Nephron (organoid): ENCODE measurements at regions not wholly inside any gene's neighbourhood (a gene's known extent, or its start where the extent isn't known, plus 50 kb on each side); places are given as distances from the start of the nearest gene placed in this dataset.
"Not testable (repeated sequence)": the region's sequence is repeated elsewhere in the genome, so short reads cannot be mapped to it uniquely, and the experiment has no call there.

ENCODE experiments used
- H3K27ac Mint-ChIP-seq, 3 experiments: 2 replicates each; pipeline ENCODE4 v1.8.0; 2020; ENCODE audit warnings: mixed read lengths in 3 of 3, mild to moderate bottlenecking in 2 of 3, moderate library complexity in 1 of 3
- H3K27me3 Mint-ChIP-seq: 2 replicates; pipeline ENCODE4 v1.8.0; 2021; ENCODE audit warnings: low read depth, mild to moderate bottlenecking, moderate library complexity, mixed read lengths
- H3K36me3 Mint-ChIP-seq: 2 replicates; pipeline ENCODE4 v1.8.0; 2020; ENCODE audit warnings: low read depth, mixed read lengths
- H3K4me1 Mint-ChIP-seq: 2 replicates; pipeline ENCODE4 v1.8.0; 2020; ENCODE audit warnings: mixed read lengths
- H3K4me3 Mint-ChIP-seq, 3 experiments: 2 replicates each; pipeline ENCODE4 v1.8.0; 2020; ENCODE audit warnings: mild to moderate bottlenecking in 3 of 3, mixed read lengths in 3 of 3, moderate library complexity in 2 of 3
- H3K9me3 Mint-ChIP-seq: 2 replicates; pipeline ENCODE4 v1.8.0; 2020; ENCODE audit warnings: mixed read lengths
- TF ChIP-seq, protein P1 (sequence below), 3 experiments: fragments of 200-600 bp; sonication (generic); IDR thresholded peaks; one replicate each; pipeline ENCODE4 v1.5.0; 2021; ENCODE audit warnings: antibody characterized with exemption in 3 of 3; ENCODE audit not compliant: unreplicated experiment in 3 of 3

GRCh38 chr19:5285955-5286354, 54.7 kb downstream of the PTPRS start:
- Mint-ChIP-seq H3K4me1 (peaks cover 16% of the 10 kb centered on the region), H3K27me3 (no peaks in the 10 kb centered on the region), H3K9me3 (no peaks in the 10 kb centered on the region), H3K4me3 (no peak overlapping the region), H3K36me3 (peaks cover 40% of the 10 kb centered on the region), H3K27ac (no peak overlapping the region)
- TF ChIP-seq, protein P1, sequence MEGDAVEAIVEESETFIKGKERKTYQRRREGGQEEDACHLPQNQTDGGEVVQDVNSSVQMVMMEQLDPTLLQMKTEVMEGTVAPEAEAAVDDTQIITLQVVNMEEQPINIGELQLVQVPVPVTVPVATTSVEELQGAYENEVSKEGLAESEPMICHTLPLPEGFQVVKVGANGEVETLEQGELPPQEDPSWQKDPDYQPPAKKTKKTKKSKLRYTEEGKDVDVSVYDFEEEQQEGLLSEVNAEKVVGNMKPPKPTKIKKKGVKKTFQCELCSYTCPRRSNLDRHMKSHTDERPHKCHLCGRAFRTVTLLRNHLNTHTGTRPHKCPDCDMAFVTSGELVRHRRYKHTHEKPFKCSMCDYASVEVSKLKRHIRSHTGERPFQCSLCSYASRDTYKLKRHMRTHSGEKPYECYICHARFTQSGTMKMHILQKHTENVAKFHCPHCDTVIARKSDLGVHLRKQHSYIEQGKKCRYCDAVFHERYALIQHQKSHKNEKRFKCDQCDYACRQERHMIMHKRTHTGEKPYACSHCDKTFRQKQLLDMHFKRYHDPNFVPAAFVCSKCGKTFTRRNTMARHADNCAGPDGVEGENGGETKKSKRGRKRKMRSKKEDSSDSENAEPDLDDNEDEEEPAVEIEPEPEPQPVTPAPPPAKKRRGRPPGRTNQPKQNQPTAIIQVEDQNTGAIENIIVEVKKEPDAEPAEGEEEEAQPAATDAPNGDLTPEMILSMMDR (IDR thresholded peaks at IDR 0.05; ENCODE audit: unreplicated experiment in 3 of 3), result no peak

- TF ChIP-seq, protein P1 (IDR thresholded peaks at IDR 0.05; ENCODE audit: unreplicated experiment in 3 of 3), result no peak
- H3K27me3 Mint-ChIP-seq, result no peaks in the 10 kb centered on the region
- no peak overlapping the region for H3K27ac Mint-ChIP-seq
- H3K36me3 Mint-ChIP-seq, result peaks cover 40% of the 10 kb centered on the region
- no peaks in the 10 kb centered on the region for H3K9me3 Mint-ChIP-seq
- H3K4me3 Mint-ChIP-seq, result no peak overlapping the region
- peaks cover 16% of the 10 kb centered on the region for H3K4me1 Mint-ChIP-seq
Observed at GRCh38 chr19:5285311-5285710, 55.3 kb downstream of the PTPRS start.

DNA sequence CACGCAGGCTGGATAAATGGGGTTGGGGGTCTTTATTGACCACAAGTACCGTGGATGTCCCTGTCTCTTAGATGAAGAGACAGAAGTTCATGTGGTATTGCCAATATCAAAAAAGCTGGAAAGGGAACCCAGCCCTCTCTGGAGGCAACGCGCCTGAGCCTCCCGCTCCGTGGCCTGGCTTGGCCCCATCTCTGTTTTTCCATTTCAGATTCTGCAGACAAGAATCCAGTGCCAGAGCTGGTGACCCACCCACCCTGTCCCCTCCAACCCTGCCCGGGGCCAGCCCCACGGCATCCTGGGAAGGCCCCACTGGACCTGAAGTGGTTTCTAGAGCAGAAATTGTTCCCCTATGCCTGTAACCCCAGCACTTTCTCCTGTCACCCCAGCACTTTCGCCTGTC, 57.7 kb downstream of the PTPRS start:
- H3K4me3 Mint-ChIP-seq, result no peak overlapping the region

DNA sequence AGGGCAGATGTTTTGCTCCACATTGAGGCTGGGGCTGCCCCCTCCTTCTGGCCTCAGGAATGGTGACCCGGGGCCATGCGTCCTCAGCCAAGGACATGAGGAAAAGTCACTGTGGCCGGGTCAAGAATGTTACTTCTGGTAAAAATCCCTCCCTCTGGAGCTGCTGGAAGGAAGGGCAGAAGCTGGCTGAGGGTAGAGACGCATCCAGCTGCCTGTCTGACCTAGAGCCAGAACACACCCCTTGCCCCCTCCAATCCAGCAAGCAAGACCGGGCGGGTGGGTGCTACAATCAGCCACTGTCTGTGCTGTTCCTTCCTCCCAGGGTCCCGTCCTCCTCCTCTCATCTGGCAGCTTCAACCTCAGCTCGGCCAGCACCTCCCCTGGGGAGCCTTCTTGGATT, 59.0 kb downstream of the PTPRS start:
- Mint-ChIP-seq H3K4me3 (no peak overlapping the region), H3K9me3 (no peaks in the 10 kb centered on the region), H3K4me1 (no peaks in the 10 kb centered on the region), H3K27me3 (no peaks in the 10 kb centered on the region), H3K36me3 (peaks cover 42% of the 10 kb centered on the region), H3K27ac (no peak overlapping the region)
- TF ChIP-seq, protein P1 (IDR thresholded peaks at IDR 0.05; ENCODE audit: unreplicated experiment in 3 of 3), result no peak

More for the DNA sequence above, 57.7 kb downstream of the PTPRS start:
- peaks cover 39% of the 10 kb centered on the region for H3K36me3 Mint-ChIP-seq
- H3K9me3 Mint-ChIP-seq, result no peaks in the 10 kb centered on the region
- H3K27me3 Mint-ChIP-seq, result no peaks in the 10 kb centered on the region
- TF ChIP-seq, protein P1 (IDR thresholded peaks at IDR 0.05; ENCODE audit: unreplicated experiment in 3 of 3), result no peak
- no peak overlapping the region for H3K27ac Mint-ChIP-seq
- H3K4me1 Mint-ChIP-seq, result peaks cover 3% of the 10 kb centered on the region

- peak overlapping the region in 1 of 3 experiments; percentile 44 for H3K27ac Mint-ChIP-seq
- peaks cover 37% of the 10 kb centered on the region for H3K36me3 Mint-ChIP-seq
- H3K4me3 Mint-ChIP-seq, H3K4me1 Mint-ChIP-seq, H3K9me3 Mint-ChIP-seq, H3K27me3 Mint-ChIP-seq: not testable (repeated sequence)
Observed at GRCh38 chr19:5275668-5276067, 64.9 kb downstream of the PTPRS start.

DNA sequence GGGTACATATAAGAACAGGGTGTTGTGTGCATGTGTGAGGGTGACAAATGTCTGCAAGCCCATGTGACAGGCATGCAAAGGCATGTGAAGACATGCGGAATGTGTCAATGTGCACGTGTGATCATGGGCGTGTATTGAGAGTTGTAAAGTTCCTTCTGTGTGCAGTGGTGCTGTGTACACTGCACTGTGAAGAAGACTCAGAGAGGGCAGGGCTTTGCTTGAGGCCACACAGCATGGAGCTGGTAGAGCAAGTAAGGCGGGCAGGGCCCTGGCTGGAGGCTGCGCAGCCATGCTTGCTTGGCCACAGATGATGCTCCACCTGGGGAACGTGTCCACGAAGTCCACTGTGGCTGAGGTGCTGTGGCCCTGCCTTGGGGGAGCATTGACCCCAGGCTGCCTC, 66.8 kb downstream of the PTPRS start:
- no peaks in the 10 kb centered on the region for H3K9me3 Mint-ChIP-seq
- H3K4me1 Mint-ChIP-seq, result no peaks in the 10 kb centered on the region
- TF ChIP-seq, protein P1 (IDR thresholded peaks at IDR 0.05; ENCODE audit: unreplicated experiment in 3 of 3), result no peak
- peaks cover 40% of the 10 kb centered on the region for H3K36me3 Mint-ChIP-seq
- H3K4me3 Mint-ChIP-seq, result no peak overlapping the region
- no peak overlapping the region for H3K27ac Mint-ChIP-seq
- H3K27me3 Mint-ChIP-seq, result no peaks in the 10 kb centered on the region
